T-helper 1 cell treated with Interleukin-12 subunit alpha and Interleukin-12 subunit beta and Interleukin-4 antibody, amounts not matched to agents 30 ng/mL and 1 ng/mL, for 36 hours (primary cell): ENCODE measurements at regions not wholly inside any gene's neighbourhood (a gene's known extent, or its start where the extent isn't known, plus 50 kb on each side); places are given as distances from the start of the nearest gene placed in this dataset.

Experiments
- intact Hi-C: fragments of 100-400 bp; cut with micrococcal nuclease; formaldehyde crosslinking; loops from one replicate; pipeline ENCODE4 v1.15.1; 2024

DNA sequence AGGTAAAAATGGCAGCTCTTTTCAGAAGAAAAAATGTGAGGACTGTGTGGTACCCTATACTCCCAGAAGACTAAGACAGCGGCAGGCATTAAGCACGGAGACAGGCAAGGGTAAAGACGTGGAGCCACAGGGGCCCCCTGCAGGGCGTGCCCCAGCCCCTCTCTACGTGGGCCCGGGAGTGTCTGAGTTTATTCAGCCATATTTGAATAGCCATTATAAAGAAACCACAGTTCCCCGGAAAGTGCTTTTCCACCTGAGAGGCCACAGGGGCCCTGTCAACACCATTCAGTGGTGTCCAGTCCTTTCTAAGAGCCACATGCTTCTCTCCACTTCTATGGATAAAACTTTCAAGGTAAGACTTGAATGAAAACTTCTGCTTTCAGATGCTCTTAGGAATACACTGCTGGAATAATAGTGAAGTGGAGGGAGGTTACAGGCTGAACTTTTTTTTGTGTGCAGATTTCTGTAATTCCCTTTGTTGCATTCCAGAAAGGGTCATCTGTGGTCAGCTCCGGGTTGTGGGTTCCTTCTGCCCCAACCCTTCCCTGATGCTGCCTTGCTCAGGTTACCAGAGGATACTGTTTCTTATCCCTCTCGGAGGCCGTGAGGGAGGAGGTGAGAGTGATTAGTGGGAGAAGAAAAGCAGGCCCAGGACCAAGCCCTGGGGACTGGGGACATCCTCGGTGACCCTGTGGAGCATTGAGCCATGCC, 58.4 kb downstream of the SLC25A47 start:
- intact Hi-C loops = loop anchor here (10.0 kb wide), 1 partner anchor 1283 kb away; no protein-coding TSS in a partner anchor

- intact Hi-C loops = loop anchor here (10.0 kb wide), 1 partner anchor 1283 kb away; no protein-coding TSS in a partner anchor
Observed at GRCh38 chr14:100382106-100382455, 58.9 kb downstream of the SLC25A47 start.

GRCh38 chr14:100383727-100384158, 60.6 kb downstream of the SLC25A47 start:
- intact Hi-C loops = loop anchor here (1.0 to 10.0 kb wide), 4 partner anchors 262 to 1281 kb away; no protein-coding TSS in a partner anchor

DNA sequence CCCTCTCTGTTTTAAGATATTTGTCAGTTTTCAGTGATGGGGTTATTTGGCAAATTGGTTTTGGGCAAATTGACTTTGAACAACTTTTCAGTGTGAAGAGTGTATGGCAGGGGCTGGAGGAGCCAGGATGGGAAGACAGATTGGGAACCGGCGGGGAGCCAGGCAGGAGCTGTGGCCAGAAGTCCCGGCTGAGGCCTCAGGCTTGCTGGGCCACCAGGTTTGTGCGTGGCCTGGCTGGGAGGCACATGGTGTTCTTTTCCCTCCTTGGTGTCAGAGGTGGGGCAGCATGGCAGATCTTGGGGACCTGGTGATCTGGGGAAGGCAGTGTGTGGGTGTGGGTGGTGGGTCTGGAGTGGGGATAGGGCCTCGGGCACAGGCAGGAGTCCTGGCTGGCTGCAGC, 61.1 kb downstream of the SLC25A47 start:
- intact Hi-C loops = loop anchor here (10.0 kb wide), 1 partner anchor 1281 kb away; no protein-coding TSS in a partner anchor

- intact Hi-C loops = loop anchor here (10.0 kb wide), 1 partner anchor 1280 kb away; no protein-coding TSS in a partner anchor
Observed at GRCh38 chr14:100384819-100385813, 62.0 kb downstream of the SLC25A47 start.

DNA sequence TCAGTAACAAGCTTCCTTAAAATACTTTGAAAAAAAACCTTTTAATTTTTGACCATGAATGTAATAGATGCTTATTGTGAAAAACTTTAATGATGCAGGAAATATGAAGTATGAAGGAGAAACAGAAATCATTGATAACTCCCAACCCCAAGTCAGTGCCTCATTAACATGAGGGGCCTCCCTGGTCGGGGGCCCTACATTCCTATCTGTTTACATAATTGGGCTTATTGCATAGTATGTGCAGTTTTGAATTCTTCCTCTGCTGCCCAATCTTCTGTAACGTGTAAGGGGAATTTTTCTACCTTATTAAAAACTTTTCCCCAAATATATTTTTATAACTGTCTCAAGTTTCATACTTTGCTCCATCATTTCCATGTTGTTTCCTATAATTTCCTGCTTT, 63.0 kb downstream of the SLC25A47 start:
- intact Hi-C loops = loop anchor here (10.0 kb wide), 1 partner anchor 1279 kb away; no protein-coding TSS in a partner anchor

- intact Hi-C loops = loop anchor here (10.0 kb wide), 1 partner anchor 1278 kb away; no protein-coding TSS in a partner anchor
Observed at GRCh38 chr14:100386846-100387245, 63.7 kb downstream of the SLC25A47 start.

DNA sequence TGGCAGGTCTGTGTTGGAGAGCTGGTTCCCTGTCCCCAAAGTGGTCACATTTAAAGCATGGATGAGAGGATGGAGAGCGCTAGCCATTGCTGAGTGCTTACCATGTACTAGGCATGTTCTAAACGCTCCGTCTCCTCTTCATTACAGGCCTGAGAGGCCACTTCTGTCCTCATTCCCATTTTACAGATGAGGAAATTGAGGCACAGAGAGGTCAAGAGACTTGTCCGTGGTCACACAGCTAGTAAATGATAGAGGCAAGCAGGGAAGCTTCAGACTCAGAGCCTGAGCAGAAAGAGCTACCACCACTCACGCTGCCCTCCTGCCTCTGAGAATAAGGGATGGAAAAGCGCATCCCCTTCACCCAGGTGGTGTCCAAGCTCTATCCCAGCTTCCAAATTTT, 64.3 kb downstream of the SLC25A47 start:
- intact Hi-C loops = loop anchor here (10.0 kb wide), 1 partner anchor 1277 kb away; no protein-coding TSS in a partner anchor

- intact Hi-C loops = loop anchor here (10.0 kb wide), 1 partner anchor 1276 kb away; no protein-coding TSS in a partner anchor
Observed at GRCh38 chr14:100388103-100389054, 65.2 kb downstream of the SLC25A47 start.

- intact Hi-C loops = loop anchor here (10.0 kb wide), 1 partner anchor 1275 kb away; no protein-coding TSS in a partner anchor
Observed at GRCh38 chr14:100389497-100390104, 66.5 kb downstream of the SLC25A47 start.

- intact Hi-C loops = no loop called here
Observed at GRCh38 chr14:100391173-100391572, 68.0 kb downstream of the SLC25A47 start.

- intact Hi-C loops = no loop called here
Observed at GRCh38 chr14:100391724-100392123, 68.6 kb downstream of the SLC25A47 start.

GRCh38 chr14:100392356-100392755, 69.2 kb downstream of the SLC25A47 start:
- intact Hi-C loops = no loop called here

- intact Hi-C loops = no loop called here
Observed at GRCh38 chr14:100393362-100393761, 70.2 kb downstream of the SLC25A47 start.

- intact Hi-C loops = no loop called here
Observed at GRCh38 chr14:100393906-100394732, 71.0 kb downstream of the SLC25A47 start.

DNA sequence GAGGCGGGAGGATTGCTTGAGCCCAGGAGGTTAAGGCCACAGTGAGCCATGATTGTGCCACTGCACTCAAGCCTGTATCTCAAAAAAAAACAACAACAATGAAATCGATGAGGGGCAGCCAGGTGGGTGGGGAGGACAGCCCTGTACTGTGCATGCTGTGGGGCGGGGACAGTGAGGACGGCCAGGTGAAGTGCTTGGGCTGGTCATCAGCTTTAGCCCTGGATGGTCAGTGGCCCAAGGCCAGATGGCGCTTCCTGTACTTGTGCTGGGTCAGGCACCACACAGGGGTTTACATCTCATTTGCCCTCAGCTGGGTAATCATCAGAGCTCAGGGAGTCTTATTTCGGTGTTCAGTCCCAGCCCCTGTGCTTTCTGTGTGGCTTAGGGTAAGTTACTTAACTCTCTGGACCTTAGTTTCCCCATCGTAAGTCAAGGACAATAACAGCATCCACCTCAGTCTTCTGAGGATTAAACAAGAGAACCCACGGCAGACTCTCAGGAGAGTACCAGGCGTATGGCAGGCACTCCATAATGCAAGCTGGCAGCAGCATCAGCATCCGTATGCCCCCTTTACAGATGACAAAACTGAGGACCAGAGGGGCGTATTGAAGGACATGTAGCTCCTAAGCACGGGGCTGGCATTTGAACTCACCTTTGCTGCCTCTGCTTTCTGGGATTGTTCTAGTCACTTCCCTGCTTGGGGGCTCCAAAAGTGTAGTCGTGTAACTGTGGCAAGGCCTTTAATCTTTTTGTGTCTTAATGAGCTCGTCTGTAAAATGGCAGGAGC, 71.9 kb downstream of the SLC25A47 start:
- intact Hi-C loops = no loop called here

GRCh38 chr14:100396266-100396795, 73.2 kb downstream of the SLC25A47 start:
- intact Hi-C loops = no loop called here

- intact Hi-C loops = no loop called here
Observed at GRCh38 chr14:100397005-100397404, 73.9 kb downstream of the SLC25A47 start.
